BLaER1 (cell line): ENCODE measurements at regions not wholly inside any gene's neighbourhood (a gene's known extent, or its start where the extent isn't known, plus 50 kb on each side); places are given as distances from the start of the nearest gene placed in this dataset.

Source experiments
- H3K27ac ChIP-seq: shearing (Covaris generic); formaldehyde crosslinking; 2 replicates; pipeline ENCODE4 v1.8.1; 2022
- H3K27me3 ChIP-seq: shearing (Covaris generic); formaldehyde crosslinking; 2 replicates; pipeline ENCODE4 v1.8.1; 2022
- H3K36me3 ChIP-seq: shearing (Covaris generic); formaldehyde crosslinking; 2 replicates; pipeline ENCODE4 v1.8.1; 2022
- H3K4me1 ChIP-seq: shearing (Covaris generic); formaldehyde crosslinking; 2 replicates; pipeline ENCODE4 v1.8.1; 2022
- H3K4me2 ChIP-seq: shearing (Covaris generic); formaldehyde crosslinking; 2 replicates; pipeline ENCODE4 v1.8.1; 2022
- H3K4me3 ChIP-seq: shearing (Covaris generic); formaldehyde crosslinking; 2 replicates; pipeline ENCODE4 v1.8.1; 2022
- H3K9ac ChIP-seq: shearing (Covaris generic); formaldehyde crosslinking; 2 replicates; pipeline ENCODE4 v1.8.1; 2022
- H3K9me3 ChIP-seq: shearing (Covaris generic); formaldehyde crosslinking; 2 replicates; pipeline ENCODE4 v1.8.1; 2022
- H4K20me1 ChIP-seq: shearing (Covaris generic); formaldehyde crosslinking; 2 replicates; pipeline ENCODE4 v1.8.1; 2022
- Cebpa-rat ChIP-seq: shearing (Covaris generic); IDR thresholded peaks from 2 replicates; pipeline ENCODE4 v1.8.1; 2022

- no peaks in the 10 kb centered on the region for H3K27me3 ChIP-seq
- no peak for TF ChIP-seq Cebpa-rat
- no peaks in the 10 kb centered on the region for H3K4me1 ChIP-seq
- no peak overlapping the region for H3K4me3 ChIP-seq
- no peaks in the 10 kb centered on the region for H3K36me3 ChIP-seq
- no peak overlapping the region for H3K4me2 ChIP-seq
- H3K9me3 ChIP-seq, result no peaks in the 10 kb centered on the region
- H4K20me1 ChIP-seq, result no peaks in the 10 kb centered on the region
- no peak overlapping the region for H3K27ac ChIP-seq
- no peak overlapping the region for H3K9ac ChIP-seq
Observed at GRCh38 chr11:33461369-33462125, 204.4 kb downstream of the HIPK3 start.

GRCh38 chr11:33457948-33458347 lies 200.8 kb downstream of the HIPK3 start:
- Histone ChIP-seq H3K27me3 (no peaks in the 10 kb centered on the region), H3K4me2 (no peak overlapping the region), H4K20me1 (no peaks in the 10 kb centered on the region), H3K36me3 (no peaks in the 10 kb centered on the region), H3K4me1 (no peaks in the 10 kb centered on the region), H3K4me3 (no peak overlapping the region), H3K9ac (no peak overlapping the region), H3K9me3 (no peaks in the 10 kb centered on the region), H3K27ac (no peak overlapping the region)
- no peak for TF ChIP-seq Cebpa-rat

GRCh38 chr11:33455867-33456463 lies 198.8 kb downstream of the HIPK3 start:
- H3K27me3 ChIP-seq, result no peaks in the 10 kb centered on the region
- H3K36me3 ChIP-seq, result no peaks in the 10 kb centered on the region
- H3K4me1 ChIP-seq, result no peaks in the 10 kb centered on the region
- H4K20me1 ChIP-seq, result no peaks in the 10 kb centered on the region
- no peak overlapping the region for H3K4me3 ChIP-seq
- no peak for TF ChIP-seq Cebpa-rat
- no peak overlapping the region for H3K9ac ChIP-seq
- H3K27ac ChIP-seq, result no peak overlapping the region
- no peaks in the 10 kb centered on the region for H3K9me3 ChIP-seq
- H3K4me2 ChIP-seq, result no peak overlapping the region

- Histone ChIP-seq H3K9me3 (no peaks in the 10 kb centered on the region), H3K27me3 (no peaks in the 10 kb centered on the region), H3K9ac (no peak overlapping the region), H3K4me3 (no peak overlapping the region), H3K36me3 (no peaks in the 10 kb centered on the region), H3K4me1 (no peaks in the 10 kb centered on the region), H3K27ac (no peak overlapping the region), H3K4me2 (no peak overlapping the region), H4K20me1 (no peaks in the 10 kb centered on the region)
- TF ChIP-seq Cebpa-rat, result no peak
Observed at GRCh38 chr11:33454264-33454663, 197.1 kb downstream of the HIPK3 start.

- no peaks in the 10 kb centered on the region for H3K9me3 ChIP-seq
- TF ChIP-seq Cebpa-rat, result no peak
- H3K27me3 ChIP-seq, result no peaks in the 10 kb centered on the region
- no peaks in the 10 kb centered on the region for H4K20me1 ChIP-seq
- H3K4me2 ChIP-seq, result no peak overlapping the region
- no peak overlapping the region for H3K4me3 ChIP-seq
- H3K27ac ChIP-seq, result no peak overlapping the region
- H3K4me1 ChIP-seq, result no peaks in the 10 kb centered on the region
- H3K9ac ChIP-seq, result no peak overlapping the region
- no peaks in the 10 kb centered on the region for H3K36me3 ChIP-seq
Observed at GRCh38 chr11:33452836-33453624, 195.8 kb downstream of the HIPK3 start.

GRCh38 chr11:33451364-33451763 lies 194.2 kb downstream of the HIPK3 start:
- Histone ChIP-seq H3K4me3 (no peak overlapping the region), H3K9me3 (no peaks in the 10 kb centered on the region), H3K4me2 (no peak overlapping the region), H3K9ac (no peak overlapping the region), H3K27ac (no peak overlapping the region), H3K36me3 (no peaks in the 10 kb centered on the region), H3K4me1 (no peaks in the 10 kb centered on the region), H3K27me3 (no peaks in the 10 kb centered on the region), H4K20me1 (no peaks in the 10 kb centered on the region)
- no peak for TF ChIP-seq Cebpa-rat

- Histone ChIP-seq H3K9ac (no peak overlapping the region), H3K27me3 (no peaks in the 10 kb centered on the region), H3K9me3 (peaks cover 8% of the 10 kb centered on the region), H3K4me3 (no peak overlapping the region), H4K20me1 (no peaks in the 10 kb centered on the region), H3K4me1 (no peaks in the 10 kb centered on the region), H3K36me3 (no peaks in the 10 kb centered on the region), H3K27ac (no peak overlapping the region), H3K4me2 (no peak overlapping the region)
- no peak for TF ChIP-seq Cebpa-rat
Observed at GRCh38 chr11:33449798-33450197, 192.6 kb downstream of the HIPK3 start.

GRCh38 chr11:33448461-33449130 lies 191.4 kb downstream of the HIPK3 start:
- H4K20me1 ChIP-seq, result no peaks in the 10 kb centered on the region
- H3K4me3 ChIP-seq, result no peak overlapping the region
- H3K27ac ChIP-seq, result no peak overlapping the region
- no peak overlapping the region for H3K9ac ChIP-seq
- no peak overlapping the region for H3K4me2 ChIP-seq
- no peaks in the 10 kb centered on the region for H3K4me1 ChIP-seq
- no peak for TF ChIP-seq Cebpa-rat
- peaks cover 10% of the 10 kb centered on the region for H3K9me3 ChIP-seq
- H3K36me3 ChIP-seq, result no peaks in the 10 kb centered on the region
- no peaks in the 10 kb centered on the region for H3K27me3 ChIP-seq

- Histone ChIP-seq H3K4me3 (no peak overlapping the region), H3K27ac (no peak overlapping the region), H3K36me3 (no peaks in the 10 kb centered on the region), H3K4me2 (no peak overlapping the region; the same call in 1 of the 2 replicates), H3K27me3 (no peaks in the 10 kb centered on the region), H3K4me1 (no peaks in the 10 kb centered on the region), H3K9ac (no peak overlapping the region), H4K20me1 (no peaks in the 10 kb centered on the region), H3K9me3 (peaks cover 10% of the 10 kb centered on the region)
- TF ChIP-seq Cebpa-rat, result no peak
Observed at GRCh38 chr11:33445761-33446161, 188.6 kb downstream of the HIPK3 start.
